ENCODE measurements at regions not wholly inside any gene's neighbourhood (a gene's known extent, or its start where the extent isn't known, plus 50 kb on each side); places are given as distances from the start of the nearest gene placed in this dataset.

- no peak overlapping the region for H3K56ac ChIP-seq (replicated peaks; ENCODE audit: insufficient read length, low read depth, low read length)
- H3K9ac ChIP-seq (replicated peaks in 1 of 4; ENCODE audit: extremely low read depth in 1 of 4, low read depth in 3 of 4, low read length in 3 of 4), result no peak overlapping the region
- no peak overlapping the region for H2AFZ ChIP-seq (ENCODE audit: low read length)
- H3K4me3 ChIP-seq (ENCODE audit: extremely low read depth in 1 of 4, insufficient read depth in 2 of 4, low read depth in 3 of 4, low read length in 4 of 4), result no peak overlapping the region
- H3K4me2 ChIP-seq (ENCODE audit: insufficient read depth in 1 of 2, low read depth in 2 of 2, low read length in 2 of 2), result no peak overlapping the region
- H3K4me1 ChIP-seq (replicated peaks in 1 of 4; ENCODE audit: control insufficient read depth in 3 of 4, insufficient read depth in 4 of 4, low read length in 3 of 4), result no peaks in the 10 kb centered on the region
- H2AK5ac ChIP-seq (ENCODE audit: low read depth, low read length), result no peak overlapping the region
- no peaks in the 10 kb centered on the region for H3K9me3 ChIP-seq (ENCODE audit: insufficient read depth in 2 of 2, low read depth in 1 of 2, low read length in 1 of 2)
- H3K23me2 ChIP-seq (ENCODE audit: low read depth, low read length), result no peaks in the 10 kb centered on the region
- H2BK120ac ChIP-seq (replicated peaks; ENCODE audit: low read depth, low read length), result no peak overlapping the region
- no peaks in the 10 kb centered on the region for H3K36me3 ChIP-seq (ENCODE audit: control insufficient read depth in 2 of 4, insufficient read depth in 4 of 4, low read length in 3 of 4)
- POLR2A ChIA-PET (ENCODE audit: partially characterized antibody), result no interaction called here
- no peak for DNase-seq (ENCODE audit: low read depth in 1 of 2, low spot score in 2 of 2)
- no peak for FAIRE-seq
- no peak overlapping the region for H3K4ac ChIP-seq (replicated peaks; ENCODE audit: insufficient read length, low read depth, low read length)
- H3K27me3 ChIP-seq (replicated peaks in 1 of 4; ENCODE audit: control insufficient read depth in 3 of 4, extremely low read depth in 1 of 4, insufficient read depth in 3 of 4, low read length in 3 of 4), result no peaks in the 10 kb centered on the region
- H3K27ac ChIP-seq (ENCODE audit: low read depth, low read length), result no peak overlapping the region
- no peak overlapping the region for H2BK20ac ChIP-seq (ENCODE audit: low read length)
- H3K23ac ChIP-seq (ENCODE audit: insufficient read length), result no peak overlapping the region
- CTCF ChIA-PET (ENCODE audit: partially characterized antibody), result no interaction called here
- no peak overlapping the region for H4K8ac ChIP-seq (ENCODE audit: extremely low read depth, insufficient read depth, low read length)
- no peak overlapping the region for H2BK12ac ChIP-seq (ENCODE audit: low read depth, low read length)
- no peak overlapping the region for H4K5ac ChIP-seq (ENCODE audit: insufficient read length, low read depth, low read length)
- H4K20me1 ChIP-seq (replicated peaks in 1 of 2; ENCODE audit: control insufficient read depth in 1 of 2, insufficient read depth in 2 of 2, low read length in 2 of 2), result no peaks in the 10 kb centered on the region
- no peak overlapping the region for H2BK15ac ChIP-seq (ENCODE audit: low read length)
- WGBS, 2 experiments (ENCODE audit: extremely low coverage in 1 of 2, insufficient coverage in 1 of 2, insufficient read length in 1 of 2, insufficient replicate concordance in 2 of 2, low coverage in 1 of 2, low lambda C conversion rate in 2 of 2, missing lambda C conversion rate in 1 of 2), result 96% methylated on average over 4 of the region's 4 CpGs; no CpG with 5 or more reads in 1 of the 2 experiments
- no peaks in the 10 kb centered on the region for H3K79me2 ChIP-seq (ENCODE audit: control insufficient read depth in 1 of 2, insufficient read depth in 2 of 2, low read length in 2 of 2)
- no peak overlapping the region for H3K14ac ChIP-seq (ENCODE audit: insufficient read length)
- H2BK5ac ChIP-seq (ENCODE audit: low read depth, low read length), result no peak overlapping the region
- H4K91ac ChIP-seq (replicated peaks; ENCODE audit: insufficient read length, low read length), result no peak overlapping the region
- no peak overlapping the region for H3K18ac ChIP-seq (ENCODE audit: extremely low read depth, low read length)
- no peaks in the 10 kb centered on the region for H3K79me1 ChIP-seq (ENCODE audit: low read depth, low read length)
- TF ChIP-seq JUN (IDR thresholded peaks at IDR 0.05; ENCODE audit: low read depth, low read length) (no peak), HDAC6 (IDR thresholded peaks at IDR 0.05; ENCODE audit: low read depth, low read length) (no peak), EP300 (IDR thresholded peaks at IDR 0.05; ENCODE audit: borderline replicate concordance in 1 of 2, low read depth in 2 of 2, low read length in 2 of 2) (no peak), ASH2L (IDR thresholded peaks at IDR 0.05; ENCODE audit: low read length) (no peak), JUND (IDR thresholded peaks at IDR 0.05; ENCODE audit: low read length) (no peak), HDAC2 (IDR thresholded peaks at IDR 0.05; ENCODE audit: borderline replicate concordance in 1 of 2, low read depth in 2 of 2, low read length in 2 of 2) (no peak), SUZ12 (IDR thresholded peaks at IDR 0.05; ENCODE audit: low read length) (no peak), BCL11A (IDR thresholded peaks at IDR 0.05; ENCODE audit: low read depth in 2 of 2, low read length in 2 of 2) (no peak), ATF2 (IDR thresholded peaks at IDR 0.05; ENCODE audit: low read length) (no peak), PHF8 (conservative IDR thresholded peaks at IDR 0.05; ENCODE audit: low read depth, low read length) (no peak)
These were observed 685.6 kb downstream of the XPNPEP1 start for GRCh38 chr10:109237682-109238081.
